H1 (cell line): ENCODE measurements at regions not wholly inside any gene's neighbourhood (a gene's known extent, or its start where the extent isn't known, plus 50 kb on each side); places are given as distances from the start of the nearest gene placed in this dataset.

Experiments
- CTCF ChIA-PET: fragments of 300-600 bp; sonication (Branson Sonifier 250); formaldehyde crosslinking; loops from one replicate; lab custom pipeline; 2021; ENCODE audit not compliant: partially characterized antibody; lab: Charles Lee
- POLR2A ChIA-PET: fragments of 300-600 bp; sonication (Branson Sonifier 250); formaldehyde crosslinking; loops from one replicate; lab custom pipeline; 2021; ENCODE audit warnings: inconsistent platforms; ENCODE audit not compliant: partially characterized antibody; lab: Charles Lee
- DNase-seq, 2 experiments: peaks; one replicate each; pipeline versions ENCODE4 v3.0.0 to v3.0.0-alpha.2; 2010 to 2022; ENCODE audit warnings: low spot score in 2 of 2, low read depth in 1 of 2, mixed read lengths in 1 of 2
- FAIRE-seq: peaks from 2 replicates; lab custom pipeline; 2011; peaks lifted over from hg19 to GRCh38; lab: Jason Lieb, UNC
- H2AFZ ChIP-seq: 2 replicates; pipeline ENCODE4 v1.8.1; 2012; ENCODE audit warnings: low read length, inconsistent platforms
- H2AK5ac ChIP-seq: 2 replicates; pipeline ENCODE4 v1.6.1; 2013; ENCODE audit warnings: low read depth, low read length
- H2BK120ac ChIP-seq: replicated peaks from 2 replicates; pipeline ENCODE3; 2013; ENCODE audit warnings: low read depth, low read length, inconsistent platforms
- H2BK12ac ChIP-seq: 2 replicates; pipeline ENCODE4 v1.6.1; 2013; ENCODE audit warnings: low read depth, low read length
- H2BK15ac ChIP-seq: 2 replicates; pipeline ENCODE4 v1.6.1; 2013; ENCODE audit warnings: low read length
- H2BK20ac ChIP-seq: 2 replicates; pipeline ENCODE4 v1.6.1; 2013; ENCODE audit warnings: low read length
- H2BK5ac ChIP-seq: 2 replicates; pipeline ENCODE4 v1.6.1; 2013; ENCODE audit warnings: low read depth, low read length
- H3K14ac ChIP-seq: 2 replicates; pipeline ENCODE4 v1.6.1; 2013; ENCODE audit warnings: inconsistent platforms; ENCODE audit not compliant: insufficient read length
- H3K18ac ChIP-seq: 2 replicates; pipeline ENCODE4 v1.6.1; 2013; ENCODE audit warnings: low read length; ENCODE audit errors: extremely low read depth
- H3K23ac ChIP-seq: 2 replicates; pipeline ENCODE4 v1.6.1; 2013; ENCODE audit warnings: inconsistent platforms; ENCODE audit not compliant: insufficient read length
- H3K23me2 ChIP-seq: 2 replicates; pipeline ENCODE4 v1.6.1; 2013; ENCODE audit warnings: low read depth, low read length
- H3K27ac ChIP-seq: 2 replicates; pipeline ENCODE4 v1.6.1; 2011; ENCODE audit warnings: low read depth, low read length, inconsistent platforms
- H3K27me3 ChIP-seq, 4 experiments: replicated peaks in 1 of 4; 1 replicate in 1 of 4; 2 replicates in 3 of 4; pipeline versions ENCODE4 v1.6.1 to v1.8.1; 2011 to 2013; ENCODE audit warnings: low read length in 3 of 4, mild to moderate bottlenecking in 3 of 4, inconsistent platforms in 2 of 4, mixed read lengths in 2 of 4, moderate library complexity in 1 of 4; ENCODE audit not compliant: control insufficient read depth in 3 of 4, insufficient read depth in 3 of 4; ENCODE audit errors: extremely low read depth in 1 of 4
- H3K36me3 ChIP-seq, 4 experiments: 2 replicates each; pipeline versions ENCODE4 v1.6.1 to v1.8.1; 2011 to 2013; ENCODE audit warnings: mild to moderate bottlenecking in 4 of 4, low read length in 3 of 4, moderate library complexity in 2 of 4, control low read depth in 1 of 4, inconsistent platforms in 1 of 4; ENCODE audit not compliant: insufficient read depth in 4 of 4, control insufficient read depth in 2 of 4
- H3K4ac ChIP-seq: replicated peaks from 2 replicates; pipeline ENCODE3; 2013; ENCODE audit warnings: low read length, low read depth, mixed read lengths, inconsistent platforms; ENCODE audit not compliant: insufficient read length
- H3K4me1 ChIP-seq, 4 experiments: replicated peaks in 1 of 4; 1 replicate in 1 of 4; 2 replicates in 3 of 4; pipeline versions ENCODE4 v1.6.1 to v1.8.1; 2011 to 2013; ENCODE audit warnings: low read length in 3 of 4, inconsistent platforms in 2 of 4, mixed read lengths in 1 of 4; ENCODE audit not compliant: insufficient read depth in 4 of 4, control insufficient read depth in 3 of 4
- H3K4me2 ChIP-seq, 2 experiments: 2 replicates each; pipeline versions ENCODE4 v1.6.1 to v1.8.1; 2011 to 2013; ENCODE audit warnings: low read depth in 2 of 2, low read length in 2 of 2, control low read depth in 1 of 2, inconsistent platforms in 1 of 2, mild to moderate bottlenecking in 1 of 2; ENCODE audit not compliant: insufficient read depth in 1 of 2
- H3K4me3 ChIP-seq, 4 experiments: fragments of 200-600, 300-600 bp in 1 of 4; sonication (generic), shearing (Covaris generic), sonication (Bioruptor Twin) in 1 of 4; 2 replicates each; pipeline versions ENCODE4 v1.5.1 to v1.8.1; 2011 to 2016; ENCODE audit warnings: low read length in 4 of 4, low read depth in 3 of 4, control low read depth in 2 of 4, inconsistent platforms in 2 of 4, mild to moderate bottlenecking in 2 of 4, mixed read lengths in 1 of 4, moderate library complexity in 1 of 4; ENCODE audit not compliant: insufficient read depth in 2 of 4; ENCODE audit errors: extremely low read depth in 1 of 4
- H3K56ac ChIP-seq: replicated peaks from 2 replicates; pipeline ENCODE3; 2013; ENCODE audit warnings: low read depth, mild to moderate bottlenecking, mixed read lengths, low read length, inconsistent platforms; ENCODE audit not compliant: insufficient read length
- H3K79me1 ChIP-seq: 2 replicates; pipeline ENCODE4 v1.6.1; 2013; ENCODE audit warnings: low read depth, low read length, control low read depth
- H3K79me2 ChIP-seq, 2 experiments: 2 replicates each; pipeline versions ENCODE4 v1.6.1 to v1.8.1; 2012 to 2013; ENCODE audit warnings: low read length in 2 of 2, mild to moderate bottlenecking in 2 of 2, inconsistent platforms in 1 of 2; ENCODE audit not compliant: insufficient read depth in 2 of 2, control insufficient read depth in 1 of 2
- H3K9ac ChIP-seq, 4 experiments: replicated peaks in 1 of 4; 1 replicate in 1 of 4; 2 replicates in 3 of 4; pipeline versions ENCODE4 v1.6.1 to v1.8.1; 2011 to 2013; ENCODE audit warnings: low read depth in 3 of 4, low read length in 3 of 4, control low read depth in 2 of 4, mild to moderate bottlenecking in 2 of 4, moderate library complexity in 2 of 4, inconsistent platforms in 1 of 4; ENCODE audit errors: extremely low read depth in 1 of 4
- H3K9me3 ChIP-seq, 2 experiments: 2 replicates each; pipeline versions ENCODE4 v1.6.1 to v1.8.1; 2012 to 2013; ENCODE audit warnings: mild to moderate bottlenecking in 2 of 2, moderate library complexity in 2 of 2, control low read depth in 1 of 2, inconsistent platforms in 1 of 2, low read depth in 1 of 2, low read length in 1 of 2, mixed read lengths in 1 of 2; ENCODE audit not compliant: insufficient read depth in 2 of 2
- H4K20me1 ChIP-seq, 2 experiments: replicated peaks in 1 of 2; 2 replicates each; pipeline versions ENCODE3 to v1.8.1; 2011 to 2013; ENCODE audit warnings: inconsistent platforms in 2 of 2, low read length in 2 of 2, mild to moderate bottlenecking in 1 of 2; ENCODE audit not compliant: insufficient read depth in 2 of 2, control insufficient read depth in 1 of 2
- H4K5ac ChIP-seq: 2 replicates; pipeline ENCODE4 v1.6.1; 2013; ENCODE audit warnings: low read length, low read depth, mixed read lengths, inconsistent platforms; ENCODE audit not compliant: insufficient read length
- H4K8ac ChIP-seq: 2 replicates; pipeline ENCODE4 v1.8.0; 2013; ENCODE audit warnings: mild to moderate bottlenecking, moderate library complexity, low read length, inconsistent platforms; ENCODE audit not compliant: insufficient read depth; ENCODE audit errors: extremely low read depth
- H4K91ac ChIP-seq: replicated peaks from 2 replicates; pipeline ENCODE3; 2013; ENCODE audit warnings: low read length, mixed read lengths, inconsistent platforms; ENCODE audit not compliant: insufficient read length
- WGBS, 2 experiments: shearing (Covaris generic) in 1 of 2; methylation state at CpG; one replicate each; pipeline versions ENCODE4 v1.1.6 to v1.1.7; 2013 to 2015; ENCODE audit warnings: low lambda C conversion rate in 2 of 2, mixed read lengths in 2 of 2, inconsistent platforms in 1 of 2, low coverage in 1 of 2, missing lambda C conversion rate in 1 of 2; ENCODE audit not compliant: insufficient replicate concordance in 2 of 2, insufficient coverage in 1 of 2, insufficient read length in 1 of 2; ENCODE audit errors: extremely low coverage in 1 of 2, missing lambda C conversion rate in 1 of 2; 5-methylcytosine and 5-hydroxymethylcytosine counted together
- TF ChIP-seq, protein P1 (sequence below): fragments of 300-600 bp; sonication (generic); IDR thresholded peaks from 2 replicates; pipeline ENCODE4 v1.7.1; 2012; ENCODE audit warnings: low read length, moderate library complexity, mild to moderate bottlenecking, inconsistent platforms; ENCODE audit not compliant: insufficient replicate concordance

DNA sequence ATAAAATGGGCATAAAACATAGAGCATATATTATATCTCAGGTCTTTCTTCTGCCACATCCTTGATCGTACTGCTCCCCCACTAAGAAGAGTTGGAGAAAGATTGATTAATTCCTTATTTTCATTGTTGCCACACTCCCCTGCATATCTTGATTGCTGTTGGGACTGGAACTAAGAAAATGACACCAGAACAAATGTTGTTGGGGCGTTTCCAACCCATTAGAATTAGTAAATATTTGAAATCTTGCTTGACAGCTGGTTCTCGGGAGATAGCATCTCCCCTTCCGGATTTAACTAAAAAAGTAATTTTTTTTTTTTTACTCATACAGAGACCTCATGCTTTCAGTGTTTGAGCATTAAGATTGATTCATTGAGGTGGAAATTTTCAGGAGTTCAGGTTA, 493.0 kb upstream of the PLXNA2 start:
- Histone ChIP-seq H3K9me3 (peaks cover 0 to 5% of the 10 kb centered on the region in 2 experiments; a peak in 1 of 4 replicates), H4K8ac (no peak overlapping the region), H3K23me2 (no peaks in the 10 kb centered on the region), H4K5ac (no peak overlapping the region), H3K56ac (no peak overlapping the region), H2BK120ac (no peak overlapping the region), H3K18ac (no peak overlapping the region), H2BK5ac (no peak overlapping the region), H4K91ac (no peak overlapping the region), H3K9ac (no peak overlapping the region), H3K14ac (no peak overlapping the region), H3K79me2 (no peaks in the 10 kb centered on the region), H3K79me1 (no peaks in the 10 kb centered on the region), H2BK15ac (no peak overlapping the region), H4K20me1 (no peaks in the 10 kb centered on the region), H3K4me1 (no peaks in the 10 kb centered on the region; a peak in 1 of 7 replicates), H2BK12ac (no peak overlapping the region), H3K36me3 (no peaks in the 10 kb centered on the region), H3K23ac (no peak overlapping the region), H3K4ac (no peak overlapping the region), H2AK5ac (no peak overlapping the region), H2AFZ (no peak overlapping the region), H2BK20ac (no peak overlapping the region), H3K4me3 (no peak overlapping the region), H3K4me2 (no peak overlapping the region), H3K27me3 (no peaks in the 10 kb centered on the region), H3K27ac (no peak overlapping the region)
- 91% methylated on average over 4 of the region's 4 CpGs; no CpG with 5 or more reads in 1 of the 2 experiments for WGBS, 2 experiments
- DNase-seq (no peak), FAIRE-seq (no peak)
- CTCF ChIA-PET = interaction anchor here (0.6 kb wide), 1 partner anchor 323 kb away, joined by 3 read pairs; no protein-coding TSS in a partner anchor
- POLR2A ChIA-PET = no interaction called here
- TF ChIP-seq, protein P1, sequence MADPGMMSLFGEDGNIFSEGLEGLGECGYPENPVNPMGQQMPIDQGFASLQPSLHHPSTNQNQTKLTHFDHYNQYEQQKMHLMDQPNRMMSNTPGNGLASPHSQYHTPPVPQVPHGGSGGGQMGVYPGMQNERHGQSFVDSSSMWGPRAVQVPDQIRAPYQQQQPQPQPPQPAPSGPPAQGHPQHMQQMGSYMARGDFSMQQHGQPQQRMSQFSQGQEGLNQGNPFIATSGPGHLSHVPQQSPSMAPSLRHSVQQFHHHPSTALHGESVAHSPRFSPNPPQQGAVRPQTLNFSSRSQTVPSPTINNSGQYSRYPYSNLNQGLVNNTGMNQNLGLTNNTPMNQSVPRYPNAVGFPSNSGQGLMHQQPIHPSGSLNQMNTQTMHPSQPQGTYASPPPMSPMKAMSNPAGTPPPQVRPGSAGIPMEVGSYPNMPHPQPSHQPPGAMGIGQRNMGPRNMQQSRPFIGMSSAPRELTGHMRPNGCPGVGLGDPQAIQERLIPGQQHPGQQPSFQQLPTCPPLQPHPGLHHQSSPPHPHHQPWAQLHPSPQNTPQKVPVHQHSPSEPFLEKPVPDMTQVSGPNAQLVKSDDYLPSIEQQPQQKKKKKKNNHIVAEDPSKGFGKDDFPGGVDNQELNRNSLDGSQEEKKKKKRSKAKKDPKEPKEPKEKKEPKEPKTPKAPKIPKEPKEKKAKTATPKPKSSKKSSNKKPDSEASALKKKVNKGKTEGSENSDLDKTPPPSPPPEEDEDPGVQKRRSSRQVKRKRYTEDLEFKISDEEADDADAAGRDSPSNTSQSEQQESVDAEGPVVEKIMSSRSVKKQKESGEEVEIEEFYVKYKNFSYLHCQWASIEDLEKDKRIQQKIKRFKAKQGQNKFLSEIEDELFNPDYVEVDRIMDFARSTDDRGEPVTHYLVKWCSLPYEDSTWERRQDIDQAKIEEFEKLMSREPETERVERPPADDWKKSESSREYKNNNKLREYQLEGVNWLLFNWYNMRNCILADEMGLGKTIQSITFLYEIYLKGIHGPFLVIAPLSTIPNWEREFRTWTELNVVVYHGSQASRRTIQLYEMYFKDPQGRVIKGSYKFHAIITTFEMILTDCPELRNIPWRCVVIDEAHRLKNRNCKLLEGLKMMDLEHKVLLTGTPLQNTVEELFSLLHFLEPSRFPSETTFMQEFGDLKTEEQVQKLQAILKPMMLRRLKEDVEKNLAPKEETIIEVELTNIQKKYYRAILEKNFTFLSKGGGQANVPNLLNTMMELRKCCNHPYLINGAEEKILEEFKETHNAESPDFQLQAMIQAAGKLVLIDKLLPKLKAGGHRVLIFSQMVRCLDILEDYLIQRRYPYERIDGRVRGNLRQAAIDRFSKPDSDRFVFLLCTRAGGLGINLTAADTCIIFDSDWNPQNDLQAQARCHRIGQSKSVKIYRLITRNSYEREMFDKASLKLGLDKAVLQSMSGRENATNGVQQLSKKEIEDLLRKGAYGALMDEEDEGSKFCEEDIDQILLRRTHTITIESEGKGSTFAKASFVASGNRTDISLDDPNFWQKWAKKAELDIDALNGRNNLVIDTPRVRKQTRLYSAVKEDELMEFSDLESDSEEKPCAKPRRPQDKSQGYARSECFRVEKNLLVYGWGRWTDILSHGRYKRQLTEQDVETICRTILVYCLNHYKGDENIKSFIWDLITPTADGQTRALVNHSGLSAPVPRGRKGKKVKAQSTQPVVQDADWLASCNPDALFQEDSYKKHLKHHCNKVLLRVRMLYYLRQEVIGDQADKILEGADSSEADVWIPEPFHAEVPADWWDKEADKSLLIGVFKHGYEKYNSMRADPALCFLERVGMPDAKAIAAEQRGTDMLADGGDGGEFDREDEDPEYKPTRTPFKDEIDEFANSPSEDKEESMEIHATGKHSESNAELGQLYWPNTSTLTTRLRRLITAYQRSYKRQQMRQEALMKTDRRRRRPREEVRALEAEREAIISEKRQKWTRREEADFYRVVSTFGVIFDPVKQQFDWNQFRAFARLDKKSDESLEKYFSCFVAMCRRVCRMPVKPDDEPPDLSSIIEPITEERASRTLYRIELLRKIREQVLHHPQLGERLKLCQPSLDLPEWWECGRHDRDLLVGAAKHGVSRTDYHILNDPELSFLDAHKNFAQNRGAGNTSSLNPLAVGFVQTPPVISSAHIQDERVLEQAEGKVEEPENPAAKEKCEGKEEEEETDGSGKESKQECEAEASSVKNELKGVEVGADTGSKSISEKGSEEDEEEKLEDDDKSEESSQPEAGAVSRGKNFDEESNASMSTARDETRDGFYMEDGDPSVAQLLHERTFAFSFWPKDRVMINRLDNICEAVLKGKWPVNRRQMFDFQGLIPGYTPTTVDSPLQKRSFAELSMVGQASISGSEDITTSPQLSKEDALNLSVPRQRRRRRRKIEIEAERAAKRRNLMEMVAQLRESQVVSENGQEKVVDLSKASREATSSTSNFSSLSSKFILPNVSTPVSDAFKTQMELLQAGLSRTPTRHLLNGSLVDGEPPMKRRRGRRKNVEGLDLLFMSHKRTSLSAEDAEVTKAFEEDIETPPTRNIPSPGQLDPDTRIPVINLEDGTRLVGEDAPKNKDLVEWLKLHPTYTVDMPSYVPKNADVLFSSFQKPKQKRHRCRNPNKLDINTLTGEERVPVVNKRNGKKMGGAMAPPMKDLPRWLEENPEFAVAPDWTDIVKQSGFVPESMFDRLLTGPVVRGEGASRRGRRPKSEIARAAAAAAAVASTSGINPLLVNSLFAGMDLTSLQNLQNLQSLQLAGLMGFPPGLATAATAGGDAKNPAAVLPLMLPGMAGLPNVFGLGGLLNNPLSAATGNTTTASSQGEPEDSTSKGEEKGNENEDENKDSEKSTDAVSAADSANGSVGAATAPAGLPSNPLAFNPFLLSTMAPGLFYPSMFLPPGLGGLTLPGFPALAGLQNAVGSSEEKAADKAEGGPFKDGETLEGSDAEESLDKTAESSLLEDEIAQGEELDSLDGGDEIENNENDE = no peak
